Hematopoietic multipotent progenitor cell treated with erythropoietin and hydrocortisone succinate and interleukin-3 and kit ligand, for 4 days (in vitro differentiated cells): ENCODE measurements at regions not wholly inside any gene's neighbourhood (a gene's known extent, or its start where the extent isn't known, plus 50 kb on each side); places are given as distances from the start of the nearest gene placed in this dataset.

Experiments
- DNase-seq: peaks from one replicate; pipeline ENCODE4 v3.0.0-alpha.2; 2015

DNA sequence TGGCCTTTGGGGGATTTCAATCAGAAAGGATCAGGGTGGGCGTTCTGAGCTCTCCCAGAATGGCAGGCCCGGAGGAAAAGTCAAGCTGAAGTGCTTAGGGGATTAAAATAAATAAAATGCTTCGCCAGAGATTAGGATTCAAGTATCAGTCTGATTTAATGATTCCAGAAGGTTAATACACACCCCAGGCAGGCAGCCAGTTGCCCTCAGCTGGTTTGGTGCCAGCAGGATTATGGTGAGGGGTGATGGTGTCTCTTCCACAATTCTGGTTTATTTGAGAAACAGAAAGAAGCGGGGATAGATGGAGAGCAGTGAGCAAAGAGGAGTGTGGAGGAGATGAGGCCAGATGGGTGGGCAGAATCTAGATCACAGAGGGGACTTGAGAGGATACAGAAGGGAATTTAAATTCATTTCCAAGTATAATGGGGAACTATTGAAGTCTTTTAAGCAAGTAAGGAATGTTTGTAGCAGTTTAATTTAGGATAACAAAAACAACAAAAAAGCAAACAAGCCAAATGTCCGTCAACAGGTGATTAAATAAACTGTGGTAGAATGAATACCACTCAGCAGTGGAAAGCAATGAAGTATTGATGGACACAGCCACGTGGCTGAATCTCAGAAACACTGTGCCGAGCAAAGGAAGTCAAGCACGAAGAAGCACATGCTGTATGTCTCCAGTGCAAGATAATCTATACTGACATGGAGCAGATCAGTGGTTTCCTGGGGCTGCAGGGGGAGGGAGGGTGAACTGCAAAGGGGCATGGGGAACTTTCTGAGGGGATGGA lies 297.7 kb downstream of the MSX2 start:
- DNase-seq = no peak

- DNase-seq = no peak
Observed at GRCh38 chr5:175021321-175021720, 296.9 kb downstream of the MSX2 start.

DNA sequence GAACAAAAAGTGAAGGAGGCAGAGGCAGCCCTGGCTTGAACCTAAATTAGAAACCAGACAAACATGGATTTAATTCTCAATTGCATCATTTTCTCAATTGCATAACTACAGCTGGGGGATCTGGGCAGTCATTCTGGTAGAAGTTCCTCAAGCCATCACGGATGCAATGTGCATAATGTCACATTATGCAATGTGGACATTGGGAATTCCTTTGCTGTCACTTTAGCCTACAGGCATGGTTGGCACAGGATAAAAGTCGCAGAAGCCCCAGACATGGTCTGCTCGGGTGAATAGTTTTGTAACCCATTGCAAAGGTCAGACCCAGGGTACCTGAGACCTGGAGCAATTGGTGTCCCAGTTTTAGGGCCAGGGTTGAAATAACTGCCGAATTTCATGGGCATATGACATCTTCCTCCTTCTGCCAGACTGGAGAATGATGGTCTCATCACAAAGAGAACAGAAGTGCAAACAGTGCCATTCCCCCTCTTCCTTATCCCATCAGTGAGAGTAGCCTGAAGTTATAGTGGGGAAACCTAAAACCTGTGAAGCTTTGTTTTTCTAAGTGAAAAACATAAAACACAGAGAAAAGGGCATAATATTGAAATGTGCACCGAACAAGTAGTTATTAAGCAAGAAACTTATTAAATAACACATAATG lies 290.8 kb downstream of the MSX2 start:
- no peak for DNase-seq

GRCh38 chr5:175013251-175013650 lies 288.9 kb downstream of the MSX2 start:
- DNase-seq = no peak

GRCh38 chr5:175012267-175012666 lies 287.9 kb downstream of the MSX2 start:
- DNase-seq = no peak

GRCh38 chr5:175003531-175003930 lies 279.1 kb downstream of the MSX2 start:
- DNase-seq = no peak

DNA sequence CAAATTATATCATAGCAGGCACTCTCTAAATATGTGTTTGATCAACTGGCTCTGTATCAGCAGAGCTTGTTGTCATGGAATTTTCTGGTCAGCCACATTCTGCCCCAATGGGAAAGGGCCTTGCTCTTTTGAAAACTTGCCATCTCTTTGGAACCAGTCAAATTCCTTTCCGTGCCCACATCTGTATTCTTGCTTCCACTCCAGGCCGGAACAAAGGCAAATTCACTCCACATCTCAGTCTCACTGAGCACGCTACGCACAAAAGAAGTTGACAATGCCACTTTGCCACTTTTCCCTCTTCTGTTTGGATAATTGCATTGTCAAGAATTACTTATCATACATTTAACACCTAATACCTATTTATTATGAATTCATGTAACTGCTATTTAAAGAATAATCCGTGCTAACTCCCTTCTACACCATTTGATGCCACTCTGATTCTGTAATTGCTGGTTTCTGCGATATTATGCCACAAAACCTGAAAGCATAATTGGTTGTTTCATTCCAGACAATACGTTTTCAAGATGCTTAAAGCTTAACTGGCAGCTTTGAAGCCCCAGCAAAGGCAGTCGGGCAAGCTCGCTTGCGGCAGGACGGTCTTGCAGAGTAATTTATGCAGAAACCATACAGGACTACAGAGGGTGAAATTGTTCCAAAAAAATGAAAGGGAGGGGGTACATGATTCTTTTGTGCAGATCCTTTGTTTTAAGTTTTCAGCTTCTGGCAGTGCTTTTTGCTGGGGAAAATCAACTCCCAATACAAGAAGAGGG lies 277.7 kb downstream of the MSX2 start:
- no peak for DNase-seq

DNA sequence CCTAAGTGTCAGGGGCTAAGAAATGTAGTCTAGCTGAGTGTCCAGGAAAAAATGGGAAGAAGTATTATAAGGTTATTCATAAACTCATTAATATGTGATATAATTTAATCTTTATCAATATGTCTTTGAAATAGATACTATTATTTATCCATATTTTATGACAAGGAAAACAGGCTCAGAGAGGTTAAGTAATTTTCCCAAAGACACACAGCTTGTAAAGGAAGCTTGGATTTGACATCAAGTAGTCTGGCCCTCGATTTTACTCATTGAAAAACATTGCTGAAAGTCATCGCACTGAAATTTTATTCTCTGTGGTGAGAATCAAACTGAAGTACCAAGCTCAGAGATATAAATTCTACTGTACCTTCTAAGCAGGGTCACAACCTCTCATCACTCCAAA lies 276.9 kb downstream of the MSX2 start:
- DNase-seq = no peak

- DNase-seq = no peak
Observed at GRCh38 chr5:174999581-174999980, 275.2 kb downstream of the MSX2 start.

DNA sequence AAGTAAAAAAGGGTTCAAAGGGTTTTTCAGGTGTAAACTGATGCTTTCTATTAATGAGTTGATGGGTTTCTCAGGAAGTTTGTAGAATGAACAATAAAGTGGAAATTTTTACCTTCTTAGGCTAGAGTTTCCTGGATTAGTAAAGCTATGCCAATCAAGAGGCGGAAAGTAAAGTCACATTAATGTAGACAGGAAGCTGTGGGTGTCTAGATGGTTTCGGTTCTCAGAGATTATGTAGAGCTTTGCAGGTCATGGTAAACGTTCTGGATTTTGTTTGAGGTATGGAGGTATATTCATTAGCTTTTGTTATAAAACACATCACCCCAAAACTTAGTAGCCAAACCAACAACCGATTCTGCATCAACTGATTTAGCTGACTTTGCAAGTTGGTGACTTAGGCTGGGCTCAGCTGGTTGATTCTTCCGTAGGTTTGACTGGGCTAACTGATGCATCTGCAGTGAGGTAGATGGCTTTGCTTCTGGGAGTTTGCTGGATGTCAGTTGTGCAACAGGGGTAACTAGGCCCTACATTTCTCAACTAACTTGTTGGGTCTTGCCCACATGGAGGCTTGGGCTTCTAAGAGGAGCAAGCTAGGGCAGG lies 273.8 kb downstream of the MSX2 start:
- DNase-seq = no peak

DNA sequence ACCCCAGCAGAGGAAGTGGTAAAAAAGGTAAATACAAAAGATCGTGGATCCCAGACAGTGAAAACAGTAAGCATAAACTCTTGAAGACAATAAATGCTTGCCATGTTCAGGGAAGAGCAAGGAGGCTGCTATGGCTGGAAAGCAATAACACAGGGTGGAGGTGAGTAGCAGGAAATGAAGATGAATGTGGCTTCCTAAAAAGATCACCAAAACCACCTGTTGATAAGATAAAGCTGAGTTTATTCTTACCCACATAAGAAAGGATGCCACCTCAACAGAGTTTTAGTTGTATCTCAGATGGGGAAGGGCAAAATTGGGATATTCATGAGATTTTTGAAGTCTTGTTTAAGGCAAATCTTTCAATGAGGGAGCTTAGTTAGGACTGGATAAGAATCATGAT lies 273.3 kb downstream of the MSX2 start:
- no peak for DNase-seq

DNA sequence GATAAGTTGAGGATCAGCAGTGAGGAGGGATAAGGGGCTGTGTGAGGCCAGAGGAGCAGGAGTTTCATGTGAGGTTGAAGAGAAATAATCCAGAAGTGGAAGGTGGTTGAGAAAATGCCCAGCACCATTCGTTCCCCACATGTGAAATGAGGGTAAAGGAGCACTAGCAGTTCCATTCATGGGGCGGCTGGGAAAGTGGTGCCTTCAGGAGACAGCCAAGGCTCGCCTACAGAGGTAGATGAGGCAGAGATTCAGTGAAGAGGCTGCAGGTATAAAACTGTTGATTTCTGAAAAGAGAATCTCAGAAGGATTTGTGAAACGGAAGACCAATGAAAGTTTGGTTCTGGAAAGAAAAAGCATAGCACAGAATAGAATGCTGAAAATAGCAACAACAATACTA lies 272.6 kb downstream of the MSX2 start:
- DNase-seq = no peak

- no peak for DNase-seq
Observed at GRCh38 chr5:174995827-174996226, 271.4 kb downstream of the MSX2 start.

- DNase-seq = no peak
Observed at GRCh38 chr5:174991847-174992246, 267.5 kb downstream of the MSX2 start.

DNA sequence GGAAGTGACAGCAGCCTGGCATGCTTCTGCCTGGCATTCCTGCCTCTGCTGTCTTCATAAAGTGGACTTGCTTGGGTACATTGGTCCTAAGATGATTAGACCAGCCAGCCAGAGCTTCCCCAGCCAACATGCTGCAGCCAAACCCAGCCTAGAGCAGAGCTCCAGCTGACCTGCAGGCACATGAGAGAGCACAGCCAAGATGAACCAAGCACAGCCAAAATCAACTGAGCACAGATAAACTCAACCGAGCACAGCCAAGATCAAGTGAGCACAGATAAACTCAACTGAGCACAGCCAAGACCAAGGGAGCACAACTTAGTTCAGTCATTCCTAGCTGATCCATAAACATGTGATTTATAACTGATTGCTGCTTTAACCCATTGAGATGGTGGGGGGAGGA lies 266.5 kb downstream of the MSX2 start:
- no peak for DNase-seq

GRCh38 chr5:174987443-174988012 lies 263.1 kb downstream of the MSX2 start:
- no peak for DNase-seq

GRCh38 chr5:174984863-174985262 lies 260.5 kb downstream of the MSX2 start:
- DNase-seq = no peak

DNA sequence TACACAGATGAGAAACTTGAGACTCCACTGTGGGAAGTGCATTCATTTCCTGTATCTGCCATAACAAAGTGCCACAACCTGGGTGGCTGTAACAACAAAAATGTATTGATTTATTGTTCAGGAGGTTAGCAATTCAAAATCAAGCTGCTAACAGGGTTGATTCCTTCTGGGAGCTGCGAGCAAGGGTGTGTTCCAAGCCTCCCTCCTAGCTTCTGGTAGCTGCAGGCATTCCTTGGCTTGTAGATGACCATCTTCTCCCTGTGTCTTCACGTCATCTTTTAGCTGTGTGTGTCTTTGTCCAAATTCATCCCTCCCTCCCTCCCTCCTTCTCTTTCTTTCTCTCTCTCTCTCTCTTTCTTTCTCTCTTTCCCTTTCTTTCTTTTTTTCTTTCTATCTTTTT lies 258.1 kb downstream of the MSX2 start:
- no peak for DNase-seq

DNA sequence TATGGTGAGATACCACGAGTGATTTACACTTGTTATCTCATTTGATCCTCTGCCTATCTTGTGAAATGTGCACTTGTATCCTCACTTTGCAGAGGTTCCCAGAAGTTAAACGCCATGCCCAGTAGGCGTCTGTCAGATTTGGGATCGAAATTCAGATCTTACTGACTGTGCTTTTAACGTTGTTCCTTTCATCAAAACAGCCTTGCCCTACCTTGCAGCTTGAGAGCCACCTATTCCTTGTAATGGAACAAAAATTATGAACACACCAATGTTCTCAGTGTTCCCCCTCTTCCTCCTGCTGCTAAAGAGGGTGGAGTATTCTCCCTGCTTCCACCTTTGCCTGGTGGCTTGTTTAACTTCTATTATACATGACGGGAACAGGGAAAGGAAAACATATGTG lies 257.0 kb downstream of the MSX2 start:
- no peak for DNase-seq

DNA sequence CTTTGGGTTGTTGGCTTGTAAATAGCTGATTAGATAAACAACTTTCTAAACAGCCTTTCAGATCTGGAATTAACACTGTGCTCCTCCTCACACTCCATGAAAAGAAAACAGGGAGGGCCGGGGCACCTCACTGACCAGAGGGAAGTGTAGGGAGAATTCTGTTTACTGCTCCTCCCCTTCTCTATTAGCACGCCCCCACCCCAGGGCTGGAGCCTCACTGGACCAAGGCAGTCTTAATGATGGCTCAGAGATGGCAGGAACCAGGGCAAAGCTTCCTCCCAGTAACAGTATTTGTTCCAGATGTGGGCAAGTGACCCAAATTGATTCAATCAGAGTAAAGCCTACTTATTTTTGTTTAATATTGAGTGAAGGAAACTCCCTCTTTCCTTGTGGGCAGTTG lies 256.6 kb downstream of the MSX2 start:
- no peak for DNase-seq

DNA sequence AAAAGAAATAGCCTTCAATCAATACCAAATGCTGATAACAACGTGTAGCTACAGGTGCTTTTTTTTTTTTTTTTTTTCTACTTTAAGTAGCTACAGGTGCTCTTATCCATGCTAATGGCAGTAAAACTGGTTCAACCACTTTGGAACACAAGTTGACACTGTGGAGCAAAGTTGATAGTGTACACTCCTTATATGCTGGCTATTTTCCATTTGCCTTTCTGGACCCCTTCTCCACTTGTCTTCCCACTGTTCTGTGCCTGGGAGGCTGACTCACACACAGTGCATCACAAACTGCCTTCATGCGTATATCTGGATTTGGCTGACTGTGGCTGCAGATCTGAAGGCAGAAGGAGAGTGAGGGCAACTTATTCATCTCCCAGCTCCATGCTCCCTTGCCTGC lies 247.9 kb downstream of the MSX2 start:
- DNase-seq = no peak

- no peak for DNase-seq
Observed at GRCh38 chr5:174971210-174971609, 246.8 kb downstream of the MSX2 start.

DNA sequence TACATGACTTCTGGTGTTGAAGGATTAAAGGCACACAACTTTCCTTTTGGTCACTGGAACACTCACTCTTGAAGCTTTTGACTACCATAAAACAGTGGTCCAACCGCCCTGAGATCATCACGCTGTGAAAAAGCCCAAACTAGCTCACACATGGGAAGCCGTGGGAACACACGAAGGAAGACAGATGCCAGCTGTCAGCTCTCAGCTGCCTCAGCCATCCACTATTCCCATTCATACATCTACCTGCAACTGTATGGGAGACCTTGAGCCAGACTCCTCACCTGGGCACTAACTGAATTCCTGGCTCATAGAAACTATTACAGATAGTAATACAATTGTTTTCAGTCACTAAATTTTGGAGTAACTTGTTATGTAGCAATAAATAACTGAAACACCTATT lies 246.1 kb downstream of the MSX2 start:
- DNase-seq = no peak
